Spleen (tissue), 7 donors: ENCODE measurements at regions not wholly inside any gene's neighbourhood (a gene's known extent, or its start where the extent isn't known, plus 50 kb on each side); places are given as distances from the start of the nearest gene placed in this dataset.

Experiments used
- CTCF ChIP-seq, 11 experiments: fragments of 200-600 bp in 7 of 11; fragments of 450-650 bp in 4 of 11; sonication (generic) in 4 of 11; IDR thresholded peaks in 8 of 11; conservative IDR thresholded peaks in 3 of 11; 1 replicate in 7 of 11; 2 replicates in 4 of 11; pipeline versions ENCODE4 v1.4.0 to v1.8.0; 2016 to 2021; ENCODE audit warnings: antibody characterized with exemption in 11 of 11, inconsistent platforms in 4 of 11, mild to moderate bottlenecking in 1 of 11
- POLR2A ChIP-seq, 3 donors: fragments of 450-650 bp; IDR thresholded peaks; one replicate each; pipeline ENCODE4 v1.5.1; 2017; ENCODE audit warnings: antibody characterized with exemption in 3 of 3, mild to moderate bottlenecking in 1 of 3
- donor health status: DM: no; HTN: no; CAD: no; lungs with moderate emphysema.
- donor health status: DM: no; HTN: no; CAD: no.
- donor health status: DM: no; HTN: no; CAD: no.

GRCh38 chr4:20391912-20392311, 140.2 kb downstream of the SLIT2 start:
- TF ChIP-seq CTCF (IDR thresholded peaks at IDR 0.05 in 8 of 11, conservative IDR thresholded peaks at IDR 0.05 in 3 of 11) = no peak
- TF ChIP-seq POLR2A (IDR thresholded peaks at IDR 0.05) = no peak
